A549 (cell line): ENCODE measurements at regions not wholly inside any gene's neighbourhood (a gene's known extent, or its start where the extent isn't known, plus 50 kb on each side); places are given as distances from the start of the nearest gene placed in this dataset.

ENCODE experiments used
- ATAC-seq, 2 experiments: fragments of 200-7000 bp in 1 of 2; fragments of >200 bp in 1 of 2; cut with Nextera tagmentation in 1 of 2; cut with Tn5 transposase in 1 of 2; 3 replicates each; pipeline versions ENCODE4 v1.8.0 to v1.9.1; 2018 to 2020; ENCODE audit warnings: mild to moderate bottlenecking in 1 of 2, moderate library complexity in 1 of 2
- CTCF ChIA-PET: fragments of 300-600 bp; sonication (Branson Sonifier 250); formaldehyde crosslinking; extraction: SDS; loops from one replicate; lab custom pipeline; 2021; ENCODE audit warnings: antibody characterized with exemption, inconsistent platforms; lab: Yijun Ruan, JAX
- POLR2A ChIA-PET: fragments of 350-600 bp; formaldehyde crosslinking; extraction: SDS; loops from one replicate; lab custom pipeline; 2021; ENCODE audit warnings: antibody characterized with exemption, inconsistent platforms; lab: Yijun Ruan, JAX
- DNase-seq, 2 experiments: peaks; one replicate each; pipeline versions ENCODE4 v3.0.0 to v3.0.0-alpha.2; 2011 to 2016; ENCODE audit warnings: low read depth in 1 of 2, low spot score in 1 of 2
- FAIRE-seq: peaks from 2 replicates; lab custom pipeline; 2011; peaks lifted over from hg19 to GRCh38; lab: Jason Lieb, UNC
- H3K27ac ChIP-seq, 2 experiments: fragments of >200 bp; sonication (Bioruptor Twin); formaldehyde crosslinking; 3 replicates each; pipeline ENCODE4 v1.5.1; 2016 to 2017
- H3K4me1 ChIP-seq: fragments of >200 bp; sonication (Bioruptor Twin); formaldehyde crosslinking; 3 replicates; pipeline ENCODE4 v1.6.1; 2016
- H3K4me2 ChIP-seq: fragments of >200 bp; sonication (Bioruptor Twin); formaldehyde crosslinking; 3 replicates; pipeline ENCODE4 v1.6.1; 2016
- H3K4me3 ChIP-seq: fragments of >200 bp; sonication (Bioruptor Twin); formaldehyde crosslinking; 3 replicates; pipeline ENCODE4 v1.5.1; 2016
- H3K9me3 ChIP-seq: fragments of >200 bp; sonication (Bioruptor Twin); formaldehyde crosslinking; 3 replicates; pipeline ENCODE4 v1.6.1; 2016
- CBX2 ChIP-seq: fragments of 200-600 bp; sonication (generic); IDR thresholded peaks from 2 replicates; pipeline ENCODE4 v1.6.1; 2016; ENCODE audit warnings: low read depth, mild to moderate bottlenecking, borderline replicate concordance
- CHD2 ChIP-seq: fragments of 150-350 bp; IDR thresholded peaks from 2 replicates; pipeline ENCODE4 v1.6.1; 2014; ENCODE audit warnings: low read length; ENCODE audit not compliant: partially characterized antibody
- CHD4 ChIP-seq: fragments of 200-600 bp; sonication (generic); IDR thresholded peaks from 2 replicates; pipeline ENCODE4 v1.6.1; 2016; ENCODE audit warnings: antibody characterized with exemption, mild to moderate bottlenecking, borderline replicate concordance
- EP300 ChIP-seq, 2 experiments: fragments of >200 bp; sonication (Bioruptor Twin); formaldehyde crosslinking; IDR thresholded peaks; 2 replicates in 1 of 2; 3 replicates in 1 of 2; pipeline ENCODE4 v1.6.1; 2016 to 2017
- FOSB ChIP-seq: fragments of 250-450 bp; sonication (Bioruptor Pico); IDR thresholded peaks from 2 replicates; pipeline ENCODE4 v1.5.0; 2020; ENCODE audit warnings: mild to moderate bottlenecking, moderate library complexity
- FOSL2 ChIP-seq, 2 experiments: fragments of 450-650 bp in 1 of 2; fragments of >200 bp in 1 of 2; sonication (Bioruptor Twin) in 1 of 2; formaldehyde crosslinking; IDR thresholded peaks; 2 replicates each; pipeline versions ENCODE4 v1.5.0 to v1.6.1; 2016 to 2020; ENCODE audit warnings: mild to moderate bottlenecking in 1 of 2, moderate library complexity in 1 of 2
- HOXA7 ChIP-seq: fragments of 250-450 bp; sonication (Bioruptor Pico); IDR thresholded peaks from 2 replicates; pipeline ENCODE4 v1.5.0; 2020; ENCODE audit warnings: mild to moderate bottlenecking, moderate library complexity
- HOXB13 ChIP-seq: fragments of 250-450 bp; sonication (Bioruptor Pico); IDR thresholded peaks from 2 replicates; pipeline ENCODE4 v1.5.0; 2020; ENCODE audit warnings: low read depth, mild to moderate bottlenecking, moderate library complexity
- MAZ ChIP-seq: fragments of 150-350 bp; IDR thresholded peaks from 2 replicates; pipeline ENCODE4 v1.6.1; 2014; ENCODE audit warnings: antibody characterized with exemption, low read depth, low read length, borderline replicate concordance
- MYC ChIP-seq: IDR thresholded peaks from 2 replicates; pipeline ENCODE4 v1.6.1; 2012; ENCODE audit warnings: mild to moderate bottlenecking, inconsistent platforms, low read length, improper control_type of control experiment, borderline replicate concordance
- POLR2A ChIP-seq: IDR thresholded peaks from 2 replicates; pipeline ENCODE4 v1.6.1; 2012; ENCODE audit warnings: mild to moderate bottlenecking, low read length
- RARB ChIP-seq: fragments of 250-450 bp; sonication (Bioruptor Pico); IDR thresholded peaks from 2 replicates; pipeline ENCODE4 v1.8.0; 2021; ENCODE audit warnings: mild to moderate bottlenecking, moderate library complexity
- TFCP2L1 ChIP-seq: fragments of 250-450 bp; sonication (Bioruptor Pico); IDR thresholded peaks from 2 replicates; pipeline ENCODE4 v1.5.0; 2021; ENCODE audit warnings: mild to moderate bottlenecking
- ZNF302 ChIP-seq: fragments of 250-450 bp; sonication (Bioruptor Pico); IDR thresholded peaks from 2 replicates; pipeline ENCODE4 v1.9.0; 2021; ENCODE audit warnings: inconsistent platforms, mild to moderate bottlenecking, moderate library complexity
- WGBS: methylation state at CpG from one replicate; pipeline ENCODE4 v1.1.6; 2017; ENCODE audit errors: missing lambda C conversion rate; 5-methylcytosine and 5-hydroxymethylcytosine counted together
- TF ChIP-seq, protein P1 (sequence below): fragments of 250-450 bp; sonication (Bioruptor Pico); IDR thresholded peaks from 2 replicates; pipeline ENCODE4 v1.5.0; 2020; ENCODE audit warnings: low read depth, mild to moderate bottlenecking, moderate library complexity
- TF ChIP-seq, protein P2 (sequence below): fragments of 150-350 bp; IDR thresholded peaks from 2 replicates; pipeline ENCODE4 v1.6.1; 2014; ENCODE audit warnings: low read depth, mild to moderate bottlenecking, low read length
- TF ChIP-seq, protein P3 (sequence below): fragments of 250-450 bp; sonication (Bioruptor Pico); IDR thresholded peaks from 2 replicates; pipeline ENCODE4 v1.5.0; 2021; ENCODE audit warnings: mild to moderate bottlenecking, moderate library complexity, borderline replicate concordance
- TF ChIP-seq, protein P4 (sequence below): fragments of >200 bp; sonication (Bioruptor Twin); formaldehyde crosslinking; IDR thresholded peaks from 2 replicates; pipeline ENCODE4 v1.6.1; 2016
- TF ChIP-seq, protein P5 (sequence below): fragments of 200-600 bp; sonication (generic); IDR thresholded peaks from 2 replicates; pipeline ENCODE4 v1.6.1; 2016; ENCODE audit warnings: antibody characterized with exemption, mild to moderate bottlenecking, moderate library complexity
- TF ChIP-seq, protein P6 (sequence below): fragments of >200 bp; sonication (Bioruptor Twin); formaldehyde crosslinking; IDR thresholded peaks from 3 replicates; pipeline ENCODE4 v1.5.1; 2016

DNA sequence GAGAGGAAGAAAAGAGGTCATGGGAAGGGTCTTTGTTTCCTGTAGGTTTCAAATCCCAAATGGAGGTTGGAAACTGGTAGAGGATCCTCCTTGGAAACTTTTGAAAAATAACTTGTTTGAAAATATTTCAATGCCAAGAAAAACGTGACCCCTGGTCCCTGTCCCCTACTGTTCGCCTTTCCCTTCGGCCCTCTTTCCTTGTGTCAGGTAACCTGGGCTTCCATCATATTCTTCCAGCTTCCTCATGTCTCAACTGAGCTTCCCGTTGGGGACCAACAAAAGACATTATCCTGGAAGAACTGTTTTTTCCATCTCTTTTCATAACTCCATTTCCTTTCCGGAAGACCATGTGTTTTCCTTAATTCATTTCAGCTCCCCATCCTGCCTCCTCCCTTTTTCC lies 266.8 kb upstream of the ANKRD55 start:
- no peak for FAIRE-seq
- Histone ChIP-seq H3K27ac (no peak overlapping the region), H3K4me1 (no peaks in the 10 kb centered on the region), H3K4me2 (no peak overlapping the region), H3K4me3 (no peak overlapping the region)
- POLR2A ChIA-PET = no interaction called here
- CTCF ChIA-PET = interaction anchor here (1.0 kb wide), 1 partner anchor 12 kb away, joined by 3 read pairs; no protein-coding TSS in a partner anchor
- TF ChIP-seq FOSL2 (IDR thresholded peaks at IDR 0.05) (no peak), FOSL2 (CRISPR knock-in tag; IDR thresholded peaks at IDR 0.05) (no peak), EP300 (IDR thresholded peaks at IDR 0.05) (no peak), HOXB13 (CRISPR knock-in tag) (no peak), HOXA7 (no peak)
- TF ChIP-seq, protein P1, sequence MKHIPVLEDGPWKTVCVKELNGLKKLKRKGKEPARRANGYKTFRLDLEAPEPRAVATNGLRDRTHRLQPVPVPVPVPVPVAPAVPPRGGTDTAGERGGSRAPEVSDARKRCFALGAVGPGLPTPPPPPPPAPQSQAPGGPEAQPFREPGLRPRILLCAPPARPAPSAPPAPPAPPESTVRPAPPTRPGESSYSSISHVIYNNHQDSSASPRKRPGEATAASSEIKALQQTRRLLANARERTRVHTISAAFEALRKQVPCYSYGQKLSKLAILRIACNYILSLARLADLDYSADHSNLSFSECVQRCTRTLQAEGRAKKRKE = no peak
- TF ChIP-seq, all 56 proteins: peak for 0
- ATAC-seq = no peak
- WGBS = 68% methylated on average over 5 of the region's 5 CpGs
- DNase-seq = no peak
- no peaks in the 10 kb centered on the region for H3K9me3 ChIP-seq

DNA sequence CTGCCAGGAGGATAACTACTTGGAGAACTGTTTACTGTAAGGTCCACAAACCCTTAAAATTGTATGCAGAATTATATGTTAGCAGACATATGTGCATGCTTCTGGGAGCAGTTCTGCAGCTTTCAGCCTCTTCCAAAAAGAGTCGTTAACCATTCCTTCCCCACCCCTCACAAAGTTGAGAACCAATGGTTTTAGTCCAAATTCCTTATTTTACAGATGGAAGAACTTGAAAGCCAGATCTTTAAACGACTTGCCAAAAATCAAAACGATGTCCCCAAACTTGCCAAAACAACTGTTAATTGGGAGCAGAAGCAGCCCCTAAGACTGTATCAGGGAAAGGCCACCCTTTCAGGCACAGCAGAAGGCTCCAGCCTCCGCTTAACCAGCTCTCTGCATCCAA lies 266.4 kb upstream of the ANKRD55 start:
- no peaks in the 10 kb centered on the region for H3K4me1 ChIP-seq
- TF ChIP-seq TFCP2L1 = no peak
- TF ChIP-seq FOSL2 (IDR thresholded peaks at IDR 0.05) = no peak
- TF ChIP-seq FOSL2 (CRISPR knock-in tag; IDR thresholded peaks at IDR 0.05) = no peak
- TF ChIP-seq, protein P2, sequence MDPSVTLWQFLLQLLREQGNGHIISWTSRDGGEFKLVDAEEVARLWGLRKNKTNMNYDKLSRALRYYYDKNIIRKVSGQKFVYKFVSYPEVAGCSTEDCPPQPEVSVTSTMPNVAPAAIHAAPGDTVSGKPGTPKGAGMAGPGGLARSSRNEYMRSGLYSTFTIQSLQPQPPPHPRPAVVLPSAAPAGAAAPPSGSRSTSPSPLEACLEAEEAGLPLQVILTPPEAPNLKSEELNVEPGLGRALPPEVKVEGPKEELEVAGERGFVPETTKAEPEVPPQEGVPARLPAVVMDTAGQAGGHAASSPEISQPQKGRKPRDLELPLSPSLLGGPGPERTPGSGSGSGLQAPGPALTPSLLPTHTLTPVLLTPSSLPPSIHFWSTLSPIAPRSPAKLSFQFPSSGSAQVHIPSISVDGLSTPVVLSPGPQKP = no peak
- no peak for TF ChIP-seq FOSB
- no peak for TF ChIP-seq MYC
- TF ChIP-seq, protein P3, sequence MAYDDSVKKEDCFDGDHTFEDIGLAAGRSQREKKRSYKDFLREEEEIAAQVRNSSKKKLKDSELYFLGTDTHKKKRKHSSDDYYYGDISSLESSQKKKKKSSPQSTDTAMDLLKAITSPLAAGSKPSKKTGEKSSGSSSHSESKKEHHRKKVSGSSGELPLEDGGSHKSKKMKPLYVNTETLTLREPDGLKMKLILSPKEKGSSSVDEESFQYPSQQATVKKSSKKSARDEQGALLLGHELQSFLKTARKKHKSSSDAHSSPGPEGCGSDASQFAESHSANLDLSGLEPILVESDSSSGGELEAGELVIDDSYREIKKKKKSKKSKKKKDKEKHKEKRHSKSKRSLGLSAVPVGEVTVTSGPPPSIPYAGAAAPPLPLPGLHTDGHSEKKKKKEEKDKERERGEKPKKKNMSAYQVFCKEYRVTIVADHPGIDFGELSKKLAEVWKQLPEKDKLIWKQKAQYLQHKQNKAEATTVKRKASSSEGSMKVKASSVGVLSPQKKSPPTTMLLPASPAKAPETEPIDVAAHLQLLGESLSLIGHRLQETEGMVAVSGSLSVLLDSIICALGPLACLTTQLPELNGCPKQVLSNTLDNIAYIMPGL = no peak
- TF ChIP-seq, protein P4, sequence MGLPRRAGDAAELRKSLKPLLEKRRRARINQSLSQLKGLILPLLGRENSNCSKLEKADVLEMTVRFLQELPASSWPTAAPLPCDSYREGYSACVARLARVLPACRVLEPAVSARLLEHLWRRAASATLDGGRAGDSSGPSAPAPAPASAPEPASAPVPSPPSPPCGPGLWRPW = no peak
- no peak for TF ChIP-seq CBX2
- no peak for TF ChIP-seq RARB (CRISPR knock-in tag)
- TF ChIP-seq, protein P5, sequence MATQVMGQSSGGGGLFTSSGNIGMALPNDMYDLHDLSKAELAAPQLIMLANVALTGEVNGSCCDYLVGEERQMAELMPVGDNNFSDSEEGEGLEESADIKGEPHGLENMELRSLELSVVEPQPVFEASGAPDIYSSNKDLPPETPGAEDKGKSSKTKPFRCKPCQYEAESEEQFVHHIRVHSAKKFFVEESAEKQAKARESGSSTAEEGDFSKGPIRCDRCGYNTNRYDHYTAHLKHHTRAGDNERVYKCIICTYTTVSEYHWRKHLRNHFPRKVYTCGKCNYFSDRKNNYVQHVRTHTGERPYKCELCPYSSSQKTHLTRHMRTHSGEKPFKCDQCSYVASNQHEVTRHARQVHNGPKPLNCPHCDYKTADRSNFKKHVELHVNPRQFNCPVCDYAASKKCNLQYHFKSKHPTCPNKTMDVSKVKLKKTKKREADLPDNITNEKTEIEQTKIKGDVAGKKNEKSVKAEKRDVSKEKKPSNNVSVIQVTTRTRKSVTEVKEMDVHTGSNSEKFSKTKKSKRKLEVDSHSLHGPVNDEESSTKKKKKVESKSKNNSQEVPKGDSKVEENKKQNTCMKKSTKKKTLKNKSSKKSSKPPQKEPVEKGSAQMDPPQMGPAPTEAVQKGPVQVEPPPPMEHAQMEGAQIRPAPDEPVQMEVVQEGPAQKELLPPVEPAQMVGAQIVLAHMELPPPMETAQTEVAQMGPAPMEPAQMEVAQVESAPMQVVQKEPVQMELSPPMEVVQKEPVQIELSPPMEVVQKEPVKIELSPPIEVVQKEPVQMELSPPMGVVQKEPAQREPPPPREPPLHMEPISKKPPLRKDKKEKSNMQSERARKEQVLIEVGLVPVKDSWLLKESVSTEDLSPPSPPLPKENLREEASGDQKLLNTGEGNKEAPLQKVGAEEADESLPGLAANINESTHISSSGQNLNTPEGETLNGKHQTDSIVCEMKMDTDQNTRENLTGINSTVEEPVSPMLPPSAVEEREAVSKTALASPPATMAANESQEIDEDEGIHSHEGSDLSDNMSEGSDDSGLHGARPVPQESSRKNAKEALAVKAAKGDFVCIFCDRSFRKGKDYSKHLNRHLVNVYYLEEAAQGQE = no peak
- no peak for TF ChIP-seq MAZ
- no peak for TF ChIP-seq POLR2A
- TF ChIP-seq, protein P6, sequence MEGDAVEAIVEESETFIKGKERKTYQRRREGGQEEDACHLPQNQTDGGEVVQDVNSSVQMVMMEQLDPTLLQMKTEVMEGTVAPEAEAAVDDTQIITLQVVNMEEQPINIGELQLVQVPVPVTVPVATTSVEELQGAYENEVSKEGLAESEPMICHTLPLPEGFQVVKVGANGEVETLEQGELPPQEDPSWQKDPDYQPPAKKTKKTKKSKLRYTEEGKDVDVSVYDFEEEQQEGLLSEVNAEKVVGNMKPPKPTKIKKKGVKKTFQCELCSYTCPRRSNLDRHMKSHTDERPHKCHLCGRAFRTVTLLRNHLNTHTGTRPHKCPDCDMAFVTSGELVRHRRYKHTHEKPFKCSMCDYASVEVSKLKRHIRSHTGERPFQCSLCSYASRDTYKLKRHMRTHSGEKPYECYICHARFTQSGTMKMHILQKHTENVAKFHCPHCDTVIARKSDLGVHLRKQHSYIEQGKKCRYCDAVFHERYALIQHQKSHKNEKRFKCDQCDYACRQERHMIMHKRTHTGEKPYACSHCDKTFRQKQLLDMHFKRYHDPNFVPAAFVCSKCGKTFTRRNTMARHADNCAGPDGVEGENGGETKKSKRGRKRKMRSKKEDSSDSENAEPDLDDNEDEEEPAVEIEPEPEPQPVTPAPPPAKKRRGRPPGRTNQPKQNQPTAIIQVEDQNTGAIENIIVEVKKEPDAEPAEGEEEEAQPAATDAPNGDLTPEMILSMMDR = no peak
- no peak for TF ChIP-seq ZNF302
- TF ChIP-seq CHD4 = no peak
- TF ChIP-seq HOXB13 (CRISPR knock-in tag) = no peak
- no peak for TF ChIP-seq CHD2
- ChIA-PET POLR2A (no interaction called here), CTCF (interaction anchor here (1.0 kb wide), 1 partner anchor 12 kb away, joined by 3 read pairs; no protein-coding TSS in a partner anchor)
- 57% methylated on average over 4 of the region's 4 CpGs for WGBS
- H3K4me2 ChIP-seq = no peak overlapping the region
- H3K9me3 ChIP-seq = no peaks in the 10 kb centered on the region
- DNase-seq (no peak), FAIRE-seq (no peak), ATAC-seq (no peak)
- no peak overlapping the region for H3K4me3 ChIP-seq
- H3K27ac ChIP-seq = no peak overlapping the region
